ENCODE measurements at regions not wholly inside any gene's neighbourhood (a gene's known extent, or its start where the extent isn't known, plus 50 kb on each side); places are given as distances from the start of the nearest gene placed in this dataset.

DNA sequence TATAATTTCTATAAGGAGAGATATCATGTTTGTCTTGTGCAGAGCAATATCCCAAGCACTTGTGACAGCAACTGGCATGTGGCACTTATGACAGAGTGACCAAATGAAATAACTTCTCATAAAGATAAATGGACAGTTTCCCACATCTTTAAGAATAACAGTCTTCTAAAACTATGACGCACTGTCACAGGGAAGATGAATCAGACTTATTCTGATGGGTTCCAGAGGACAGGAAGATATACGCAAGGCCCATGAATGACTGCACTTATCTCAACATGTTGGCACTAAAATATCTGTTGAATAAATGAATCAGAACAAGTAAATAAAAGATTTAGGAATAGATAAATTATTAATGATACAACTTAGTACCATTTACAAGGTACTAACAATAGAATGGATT, 465.8 kb upstream of the SYT1 start:
- ATAC-seq (ENCODE audit: poor library complexity) (no peak), DNase-seq (no peak)
- H3K9me3 ChIP-seq (ENCODE audit: control insufficient read depth in 1 of 2, insufficient read depth in 1 of 2, low read length in 2 of 2): peaks cover 5 to 6% of the 10 kb centered on the region in 2 experiments
- Mint-ChIP-seq H3K9me3 (peaks cover 5% of the 10 kb centered on the region), H3K27me3 (no peaks in the 10 kb centered on the region), H3K27ac (no peak overlapping the region), H3K4me1 (ENCODE audit: low read depth) (no peaks in the 10 kb centered on the region), H3K4me3 (no peak overlapping the region), H3K36me3 (ENCODE audit: low read depth) (no peaks in the 10 kb centered on the region)
- intact Hi-C loops (cut with DNase I, micrococcal nuclease): no loop called here
- TF ChIP-seq, protein P1, sequence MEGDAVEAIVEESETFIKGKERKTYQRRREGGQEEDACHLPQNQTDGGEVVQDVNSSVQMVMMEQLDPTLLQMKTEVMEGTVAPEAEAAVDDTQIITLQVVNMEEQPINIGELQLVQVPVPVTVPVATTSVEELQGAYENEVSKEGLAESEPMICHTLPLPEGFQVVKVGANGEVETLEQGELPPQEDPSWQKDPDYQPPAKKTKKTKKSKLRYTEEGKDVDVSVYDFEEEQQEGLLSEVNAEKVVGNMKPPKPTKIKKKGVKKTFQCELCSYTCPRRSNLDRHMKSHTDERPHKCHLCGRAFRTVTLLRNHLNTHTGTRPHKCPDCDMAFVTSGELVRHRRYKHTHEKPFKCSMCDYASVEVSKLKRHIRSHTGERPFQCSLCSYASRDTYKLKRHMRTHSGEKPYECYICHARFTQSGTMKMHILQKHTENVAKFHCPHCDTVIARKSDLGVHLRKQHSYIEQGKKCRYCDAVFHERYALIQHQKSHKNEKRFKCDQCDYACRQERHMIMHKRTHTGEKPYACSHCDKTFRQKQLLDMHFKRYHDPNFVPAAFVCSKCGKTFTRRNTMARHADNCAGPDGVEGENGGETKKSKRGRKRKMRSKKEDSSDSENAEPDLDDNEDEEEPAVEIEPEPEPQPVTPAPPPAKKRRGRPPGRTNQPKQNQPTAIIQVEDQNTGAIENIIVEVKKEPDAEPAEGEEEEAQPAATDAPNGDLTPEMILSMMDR (IDR thresholded peaks at IDR 0.05): no peak
- no peaks in the 10 kb centered on the region for H3K27me3 ChIP-seq (ENCODE audit: control insufficient read depth in 1 of 2, insufficient read depth in 2 of 2, low read length in 2 of 2)
- no peaks in the 10 kb centered on the region for H3K4me1 ChIP-seq (ENCODE audit: insufficient read depth, low read length)
- ChIA-PET POLR2A (no interaction called here), CTCF (no interaction called here)
- no peaks in the 10 kb centered on the region for H3K36me3 ChIP-seq (ENCODE audit: insufficient read depth, low read length)
- no peak overlapping the region for H3K27ac ChIP-seq (ENCODE audit: low read depth in 1 of 2, low read length in 2 of 2)
- H3K4me3 ChIP-seq (ENCODE audit: low read length): no peak overlapping the region

DNA sequence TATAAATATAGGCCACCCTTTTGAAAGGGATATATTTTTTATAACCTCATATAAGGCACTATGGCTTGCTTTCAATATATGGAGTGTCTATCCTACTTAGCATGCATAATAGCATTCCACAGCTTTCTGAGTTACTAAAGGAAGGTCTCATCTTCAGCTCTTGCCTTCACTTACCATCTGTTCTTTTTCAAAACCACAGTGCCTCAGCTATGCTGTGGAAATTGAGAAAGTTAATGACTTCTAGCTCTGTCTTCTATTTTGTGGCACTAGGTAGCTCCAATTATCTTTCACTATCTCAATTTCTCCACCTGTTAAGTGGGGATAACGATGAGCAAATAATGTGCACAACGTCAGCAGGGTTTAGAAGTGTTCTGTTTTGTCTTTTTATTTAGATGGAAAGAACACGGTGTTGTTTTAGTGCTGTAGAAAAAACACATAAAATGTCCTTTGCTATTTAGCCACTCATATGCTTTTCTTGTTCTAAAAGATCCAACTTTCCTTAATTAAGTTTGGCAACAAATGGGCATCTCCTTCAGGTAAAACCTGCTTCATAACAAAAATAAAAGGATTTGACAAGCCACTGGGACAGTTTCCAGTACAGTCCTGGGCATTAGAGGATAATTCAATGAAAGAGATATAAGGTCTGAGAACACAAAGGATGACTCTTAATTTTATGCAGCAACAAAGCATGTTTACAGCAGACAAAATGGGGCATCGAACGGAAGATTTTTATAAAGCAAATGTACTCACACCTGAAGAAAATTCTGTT, 462.0 kb upstream of the SYT1 start:
- Mint-ChIP-seq H3K27me3 (no peaks in the 10 kb centered on the region), H3K27ac (no peak overlapping the region), H3K36me3 (ENCODE audit: low read depth) (no peaks in the 10 kb centered on the region), H3K4me1 (ENCODE audit: low read depth) (no peaks in the 10 kb centered on the region), H3K4me3 (no peak overlapping the region), H3K9me3 (no peaks in the 10 kb centered on the region)
- ATAC-seq (ENCODE audit: poor library complexity) (no peak), DNase-seq (no peak)
- intact Hi-C loops (cut with DNase I, micrococcal nuclease): no loop called here
- Histone ChIP-seq H3K27ac (ENCODE audit: low read depth in 1 of 2, low read length in 2 of 2) (no peak overlapping the region), H3K4me1 (ENCODE audit: insufficient read depth, low read length) (no peaks in the 10 kb centered on the region), H3K27me3 (ENCODE audit: control insufficient read depth in 1 of 2, insufficient read depth in 2 of 2, low read length in 2 of 2) (no peaks in the 10 kb centered on the region), H3K36me3 (ENCODE audit: insufficient read depth, low read length) (no peaks in the 10 kb centered on the region), H3K9me3 (ENCODE audit: control insufficient read depth in 1 of 2, insufficient read depth in 1 of 2, low read length in 2 of 2) (peaks cover 2 to 5% of the 10 kb centered on the region in 2 experiments), H3K4me3 (ENCODE audit: low read length) (no peak overlapping the region)
- TF ChIP-seq, protein P1 (IDR thresholded peaks at IDR 0.05): no peak
- ChIA-PET CTCF (no interaction called here), POLR2A (no interaction called here)

DNA sequence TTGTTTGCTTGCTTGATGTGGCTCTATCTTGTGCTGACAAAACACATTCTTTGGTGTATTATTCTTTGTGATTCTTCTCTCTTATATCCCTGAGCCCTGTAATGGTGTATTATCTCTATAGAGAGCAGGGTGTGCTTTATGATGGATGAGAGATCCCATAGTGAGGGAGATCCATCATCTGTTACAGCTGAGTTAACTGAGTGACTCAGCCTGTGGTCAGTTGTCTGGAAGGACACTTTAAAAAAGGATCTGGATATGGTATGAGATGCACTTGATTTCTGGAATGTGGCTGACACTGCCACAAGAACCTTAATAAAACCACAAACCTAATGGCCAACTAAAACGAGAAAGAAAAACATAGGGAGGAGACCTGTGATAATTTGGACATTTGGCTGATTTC, 461.4 kb upstream of the SYT1 start:
- Histone ChIP-seq H3K4me1 (ENCODE audit: insufficient read depth, low read length) (no peaks in the 10 kb centered on the region), H3K27ac (ENCODE audit: low read depth in 1 of 2, low read length in 2 of 2) (no peak overlapping the region), H3K9me3 (ENCODE audit: control insufficient read depth in 1 of 2, insufficient read depth in 1 of 2, low read length in 2 of 2) (peaks cover 0 to 5% of the 10 kb centered on the region in 2 experiments), H3K27me3 (ENCODE audit: control insufficient read depth in 1 of 2, insufficient read depth in 2 of 2, low read length in 2 of 2) (no peaks in the 10 kb centered on the region), H3K36me3 (ENCODE audit: insufficient read depth, low read length) (no peaks in the 10 kb centered on the region), H3K4me3 (ENCODE audit: low read length) (no peak overlapping the region)
- ChIA-PET CTCF (no interaction called here), POLR2A (no interaction called here)
- TF ChIP-seq, protein P1 (IDR thresholded peaks at IDR 0.05): no peak
- intact Hi-C loops (cut with DNase I, micrococcal nuclease): no loop called here
- no peaks in the 10 kb centered on the region for H3K4me1 Mint-ChIP-seq (ENCODE audit: low read depth)
- H3K4me3 Mint-ChIP-seq: no peak overlapping the region
- DNase-seq (no peak), ATAC-seq (ENCODE audit: poor library complexity) (no peak)
- H3K27me3 Mint-ChIP-seq: no peaks in the 10 kb centered on the region
- H3K36me3 Mint-ChIP-seq (ENCODE audit: low read depth): no peaks in the 10 kb centered on the region
- H3K27ac Mint-ChIP-seq: no peak overlapping the region
- no peaks in the 10 kb centered on the region for H3K9me3 Mint-ChIP-seq
